ENCODE measurements at regions not wholly inside any gene's neighbourhood (a gene's known extent, or its start where the extent isn't known, plus 50 kb on each side); places are given as distances from the start of the nearest gene placed in this dataset.

DNA sequence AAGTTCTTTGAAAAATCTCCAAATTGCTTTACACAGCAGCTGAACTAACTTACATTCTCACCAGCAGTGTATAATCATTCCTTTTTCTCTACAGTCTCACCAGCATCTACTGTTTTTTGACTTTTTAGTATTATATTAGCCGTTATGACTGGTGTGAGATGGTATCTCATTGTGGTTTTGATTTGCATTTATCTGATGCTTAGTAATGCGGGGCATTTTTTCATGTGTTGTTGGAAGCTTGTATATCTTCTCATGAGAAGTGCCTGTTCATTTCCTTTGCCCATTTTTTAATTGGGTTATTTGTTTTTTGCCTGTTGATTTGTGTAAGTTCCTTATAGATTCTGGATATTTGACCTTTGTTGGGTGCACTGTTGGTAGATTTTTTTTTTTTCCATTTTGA is 931.7 kb downstream of the CENPC start:
- TF ChIP-seq, protein P1, sequence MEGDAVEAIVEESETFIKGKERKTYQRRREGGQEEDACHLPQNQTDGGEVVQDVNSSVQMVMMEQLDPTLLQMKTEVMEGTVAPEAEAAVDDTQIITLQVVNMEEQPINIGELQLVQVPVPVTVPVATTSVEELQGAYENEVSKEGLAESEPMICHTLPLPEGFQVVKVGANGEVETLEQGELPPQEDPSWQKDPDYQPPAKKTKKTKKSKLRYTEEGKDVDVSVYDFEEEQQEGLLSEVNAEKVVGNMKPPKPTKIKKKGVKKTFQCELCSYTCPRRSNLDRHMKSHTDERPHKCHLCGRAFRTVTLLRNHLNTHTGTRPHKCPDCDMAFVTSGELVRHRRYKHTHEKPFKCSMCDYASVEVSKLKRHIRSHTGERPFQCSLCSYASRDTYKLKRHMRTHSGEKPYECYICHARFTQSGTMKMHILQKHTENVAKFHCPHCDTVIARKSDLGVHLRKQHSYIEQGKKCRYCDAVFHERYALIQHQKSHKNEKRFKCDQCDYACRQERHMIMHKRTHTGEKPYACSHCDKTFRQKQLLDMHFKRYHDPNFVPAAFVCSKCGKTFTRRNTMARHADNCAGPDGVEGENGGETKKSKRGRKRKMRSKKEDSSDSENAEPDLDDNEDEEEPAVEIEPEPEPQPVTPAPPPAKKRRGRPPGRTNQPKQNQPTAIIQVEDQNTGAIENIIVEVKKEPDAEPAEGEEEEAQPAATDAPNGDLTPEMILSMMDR (IDR thresholded peaks at IDR 0.05) = no peak
- TF ChIP-seq POLR2A (IDR thresholded peaks at IDR 0.05) (no peak), POLR2AphosphoS5 (IDR thresholded peaks at IDR 0.05) (no peak)

Data from breast epithelium (tissue), 3 donors.